SK-N-SH (cell line): ENCODE measurements at regions not wholly inside any gene's neighbourhood (a gene's known extent, or its start where the extent isn't known, plus 50 kb on each side); places are given as distances from the start of the nearest gene placed in this dataset.

Experiments used
- CTCF ChIA-PET: fragments of 300-600, 350-600 bp; formaldehyde crosslinking; extraction: SDS; loops from one replicate; lab custom pipeline; 2021; lab: Yijun Ruan, JAX
- POLR2A ChIA-PET: fragments of 350-600 bp; sonication (Branson Sonifier 250); formaldehyde crosslinking; extraction: SDS; loops from one replicate; lab custom pipeline; 2020; ENCODE audit warnings: antibody characterized with exemption, inconsistent platforms; lab: Yijun Ruan, JAX
- DNase-seq: peaks from one replicate; pipeline ENCODE4 v3.0.0; 2012
- H2AFZ ChIP-seq: fragments of 200-600 bp; sonication (generic); 2 replicates; pipeline ENCODE4 v1.8.1; 2016; ENCODE audit warnings: antibody characterized with exemption, mild to moderate bottlenecking, low read depth
- H3F3A ChIP-seq: fragments of 200-600 bp; sonication (generic); replicated peaks from 2 replicates; pipeline ENCODE3; 2016; ENCODE audit warnings: antibody characterized with exemption, mild to moderate bottlenecking; ENCODE audit not compliant: insufficient read depth
- H3K27ac ChIP-seq, 2 experiments: fragments of 200-500 bp in 1 of 2; fragments of 200-600 bp in 1 of 2; sonication (Bioruptor generic) in 1 of 2; sonication (generic), shearing (Covaris generic) in 1 of 2; 2 replicates each; pipeline versions ENCODE4 v1.5.1 to v1.6.1; 2014 to 2016; ENCODE audit warnings: low read depth in 2 of 2, inconsistent platforms in 1 of 2, low read length in 1 of 2, mild to moderate bottlenecking in 1 of 2, mixed read lengths in 1 of 2
- H3K27me3 ChIP-seq: fragments of 200-600 bp; sonication (generic), shearing (Covaris generic); 2 replicates; pipeline ENCODE4 v1.6.1; 2016; ENCODE audit warnings: mixed run types; ENCODE audit not compliant: insufficient read depth
- H3K36me3 ChIP-seq, 2 experiments: fragments of 200-500 bp in 1 of 2; fragments of 200-600 bp in 1 of 2; sonication (Bioruptor generic) in 1 of 2; sonication (generic) in 1 of 2; replicated peaks in 1 of 2; 2 replicates each; pipeline versions ENCODE3 to v1.5.1; 2014 to 2016; ENCODE audit warnings: low read length in 1 of 2, mild to moderate bottlenecking in 1 of 2; ENCODE audit not compliant: insufficient read depth in 2 of 2, control insufficient read depth in 1 of 2
- H3K4me1 ChIP-seq, 2 experiments: fragments of 200-500 bp in 1 of 2; fragments of 200-600 bp in 1 of 2; sonication (Bioruptor generic) in 1 of 2; sonication (generic), shearing (Covaris generic) in 1 of 2; 2 replicates each; pipeline versions ENCODE4 v1.5.1 to v1.6.1; 2014 to 2016; ENCODE audit warnings: low read depth in 1 of 2, low read length in 1 of 2, mixed run types in 1 of 2; ENCODE audit not compliant: insufficient read depth in 2 of 2, control insufficient read depth in 1 of 2
- H3K4me2 ChIP-seq: fragments of 200-600 bp; sonication (generic), shearing (Covaris generic); 2 replicates; pipeline ENCODE4 v1.6.1; 2017; ENCODE audit warnings: mixed run types
- H3K4me3 ChIP-seq, 2 experiments: fragments of 200-500 bp in 1 of 2; fragments of 200-600 bp in 1 of 2; sonication (Bioruptor generic) in 1 of 2; sonication (generic), shearing (Covaris generic) in 1 of 2; 2 replicates each; pipeline versions ENCODE4 v1.5.1 to v1.8.1; 2014 to 2016; ENCODE audit warnings: low read depth in 2 of 2, inconsistent platforms in 1 of 2, low read length in 1 of 2, mild to moderate bottlenecking in 1 of 2, mixed read lengths in 1 of 2, moderate library complexity in 1 of 2
- H3K79me2 ChIP-seq: fragments of 200-600 bp; sonication (generic); 2 replicates; pipeline ENCODE4 v1.8.1; 2017; ENCODE audit warnings: mild to moderate bottlenecking; ENCODE audit not compliant: insufficient read depth
- H3K9ac ChIP-seq: fragments of 200-600 bp; sonication (generic); 2 replicates; pipeline ENCODE4 v1.6.1; 2017; ENCODE audit warnings: mixed run types
- H3K9me2 ChIP-seq: fragments of 200-600 bp; sonication (generic); 2 replicates; pipeline ENCODE4 v1.6.1; 2017; ENCODE audit warnings: mixed run types
- H3K9me3 ChIP-seq: fragments of 200-600 bp; sonication (generic); 2 replicates; pipeline ENCODE4 v1.6.1; 2017; ENCODE audit warnings: mixed run types, mild to moderate bottlenecking, moderate library complexity
- H4K20me1 ChIP-seq: fragments of 200-600 bp; sonication (generic); 2 replicates; pipeline ENCODE4 v1.6.1; 2017; ENCODE audit warnings: mild to moderate bottlenecking, mixed run types; ENCODE audit not compliant: insufficient read depth
- CHD2 ChIP-seq: fragments of 150-350 bp; IDR thresholded peaks from 2 replicates; pipeline ENCODE4 v1.6.1; 2018; ENCODE audit warnings: low read length; ENCODE audit not compliant: partially characterized antibody
- FOXM1 ChIP-seq: IDR thresholded peaks from 2 replicates; pipeline ENCODE4 v1.4.0; 2012; ENCODE audit warnings: low read depth, mild to moderate bottlenecking
- MEF2A ChIP-seq: IDR thresholded peaks from 2 replicates; pipeline ENCODE4 v1.4.0; 2012; ENCODE audit warnings: low read depth, borderline replicate concordance
- MXI1 ChIP-seq: IDR thresholded peaks from 2 replicates; pipeline ENCODE4 v1.6.1; 2012; ENCODE audit warnings: mild to moderate bottlenecking, low read depth, low read length, improper control_type of control experiment
- NRF1 ChIP-seq: IDR thresholded peaks from 2 replicates; pipeline ENCODE4 v1.6.1; 2012; ENCODE audit warnings: low read depth, mild to moderate bottlenecking, low read length
- RXRA ChIP-seq: IDR thresholded peaks from 2 replicates; pipeline ENCODE4 v1.4.0; 2012; ENCODE audit warnings: low read depth, mild to moderate bottlenecking, borderline replicate concordance
- TCF12 ChIP-seq: IDR thresholded peaks from 2 replicates; pipeline ENCODE4 v1.4.0; 2012
- WGBS: methylation state at CpG from one replicate; pipeline ENCODE4 v1.1.6; 2017; ENCODE audit warnings: low lambda C conversion rate; 5-methylcytosine and 5-hydroxymethylcytosine counted together
- TF ChIP-seq, protein P1 (sequence below): fragments of 150-350 bp; IDR thresholded peaks from 2 replicates; pipeline ENCODE4 v1.6.1; 2016; ENCODE audit warnings: mild to moderate bottlenecking, low read depth, low read length

DNA sequence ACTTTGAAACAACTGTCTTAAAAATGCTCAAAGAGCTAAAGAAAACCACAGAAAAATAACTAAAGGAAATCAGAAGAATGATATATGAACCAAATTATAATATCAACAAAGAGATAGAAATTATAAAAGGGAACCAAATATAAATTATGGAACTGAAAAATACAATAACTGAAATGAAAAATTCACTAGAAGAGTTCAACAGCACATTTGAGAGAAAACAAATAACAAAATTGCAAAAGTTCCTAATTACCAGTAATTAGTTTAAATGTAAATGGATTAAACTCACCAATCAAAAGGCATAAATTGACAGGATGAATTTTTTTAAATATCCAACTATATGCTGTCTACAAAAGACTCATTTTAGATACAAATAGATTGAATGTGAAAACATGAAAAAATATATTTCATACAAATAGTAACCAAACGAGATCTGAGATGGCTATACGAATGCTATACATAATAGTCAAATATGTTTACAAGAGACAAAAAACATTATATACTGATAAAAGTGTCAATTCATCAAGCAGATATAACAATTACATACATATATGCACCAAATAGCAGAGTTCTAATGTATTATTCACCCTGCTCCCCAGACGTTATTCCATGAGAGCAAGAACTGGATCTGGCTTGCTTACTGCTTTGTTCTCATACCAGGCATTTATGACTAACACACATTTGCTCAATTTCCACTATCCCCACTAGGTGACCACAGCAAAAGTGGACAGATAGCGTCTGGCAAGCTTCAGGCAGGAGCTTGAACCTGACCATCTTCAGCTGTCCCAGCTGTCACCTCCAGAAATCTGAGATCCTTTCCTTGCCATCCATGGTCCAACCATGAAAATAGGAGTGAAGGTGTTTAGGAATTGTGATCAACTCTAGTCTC is 72.4 kb upstream of the SIRPA start:
- no peaks in the 10 kb centered on the region for H4K20me1 ChIP-seq
- peaks cover 0 to 5% of the 10 kb centered on the region in 2 experiments; a peak in 3 of 4 replicates for H3K4me1 ChIP-seq
- H3K27me3 ChIP-seq = no peaks in the 10 kb centered on the region
- no peak for TF ChIP-seq FOXM1
- no peak for TF ChIP-seq NRF1
- TF ChIP-seq MEF2A = no peak
- TF ChIP-seq, protein P1, sequence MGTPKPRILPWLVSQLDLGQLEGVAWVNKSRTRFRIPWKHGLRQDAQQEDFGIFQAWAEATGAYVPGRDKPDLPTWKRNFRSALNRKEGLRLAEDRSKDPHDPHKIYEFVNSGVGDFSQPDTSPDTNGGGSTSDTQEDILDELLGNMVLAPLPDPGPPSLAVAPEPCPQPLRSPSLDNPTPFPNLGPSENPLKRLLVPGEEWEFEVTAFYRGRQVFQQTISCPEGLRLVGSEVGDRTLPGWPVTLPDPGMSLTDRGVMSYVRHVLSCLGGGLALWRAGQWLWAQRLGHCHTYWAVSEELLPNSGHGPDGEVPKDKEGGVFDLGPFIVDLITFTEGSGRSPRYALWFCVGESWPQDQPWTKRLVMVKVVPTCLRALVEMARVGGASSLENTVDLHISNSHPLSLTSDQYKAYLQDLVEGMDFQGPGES = no peak
- TF ChIP-seq CHD2 = no peak
- no peak for TF ChIP-seq MXI1
- TF ChIP-seq RXRA = no peak
- H3K9me3 ChIP-seq = peaks cover 7% of the 10 kb centered on the region
- POLR2A ChIA-PET = no interaction called here
- whole genome bisulfite sequencing = 81% methylated on average over 4 of the region's 4 CpGs
- no peak overlapping the region for H2AFZ ChIP-seq
- no peaks in the 10 kb centered on the region for H3K9me2 ChIP-seq
- H3K36me3 ChIP-seq = no peaks in the 10 kb centered on the region
- DNase-seq = no peak
- H3K9ac ChIP-seq = no peak overlapping the region
- peaks cover 4% of the 10 kb centered on the region for H3F3A ChIP-seq
- no peaks in the 10 kb centered on the region for H3K79me2 ChIP-seq
- CTCF ChIA-PET = interaction anchor here (0.8 kb wide), 1 partner anchor 8 kb away, joined by 3 read pairs; no protein-coding TSS in a partner anchor
- no peak overlapping the region for H3K27ac ChIP-seq
- no peak overlapping the region for H3K4me2 ChIP-seq
- H3K4me3 ChIP-seq = no peak overlapping the region; a peak in 1 of 4 replicates

DNA sequence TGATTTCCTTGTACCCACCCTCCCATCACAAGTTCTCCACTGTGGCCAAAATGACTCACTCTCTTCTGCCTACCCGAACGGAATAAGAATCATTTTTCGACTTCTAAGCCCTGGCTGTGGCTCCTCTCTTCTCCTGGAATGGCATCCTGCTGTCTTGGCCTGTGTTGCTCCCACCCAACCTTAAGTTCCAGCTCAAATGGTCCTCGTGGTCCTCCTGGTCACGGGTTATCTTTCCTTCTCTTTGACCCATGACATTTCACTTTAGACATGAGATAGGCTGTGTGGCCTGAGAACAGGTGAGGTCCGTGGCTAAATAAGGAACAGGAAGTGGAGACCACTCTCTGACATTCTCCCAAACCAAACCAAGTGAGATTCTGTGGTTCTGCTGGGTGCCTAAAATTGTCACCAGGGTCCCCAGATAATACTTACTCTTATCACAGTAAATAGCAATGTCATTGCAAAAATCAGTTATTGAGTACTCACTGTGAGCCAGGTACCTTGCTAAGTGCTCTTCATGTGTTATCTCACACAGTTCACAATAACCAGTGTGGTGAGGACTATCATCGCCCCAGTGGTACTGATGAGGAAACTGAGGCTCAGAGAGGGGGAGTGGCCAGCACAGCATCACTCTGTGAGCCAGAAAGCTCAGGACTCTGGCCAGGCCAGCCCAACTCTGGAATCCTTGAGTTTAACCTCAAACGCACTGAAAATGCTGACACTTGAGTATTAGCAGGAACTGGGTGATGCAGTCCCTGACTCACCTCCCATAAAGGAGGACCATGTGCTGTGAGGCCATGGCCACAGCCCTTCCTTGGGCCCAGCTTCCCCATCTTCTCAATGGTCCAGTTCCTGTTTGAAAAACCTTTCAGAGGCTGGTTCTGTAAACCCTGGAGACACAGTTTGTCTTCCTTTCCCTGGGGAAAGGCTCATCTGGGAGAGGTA is 74.8 kb upstream of the SIRPA start:
- Histone ChIP-seq H3K4me3 (no peak overlapping the region), H3K79me2 (no peaks in the 10 kb centered on the region), H3F3A (peaks cover 24% of the 10 kb centered on the region), H3K27me3 (no peaks in the 10 kb centered on the region), H3K4me1 (peaks cover 4 to 25% of the 10 kb centered on the region in 2 experiments; a peak in 3 of 4 replicates), H3K36me3 (no peaks in the 10 kb centered on the region), H2AFZ (no peak overlapping the region), H3K4me2 (no peak overlapping the region), H3K9me3 (peaks cover 7% of the 10 kb centered on the region), H3K27ac (no peak overlapping the region), H3K9ac (no peak overlapping the region), H4K20me1 (no peaks in the 10 kb centered on the region), H3K9me2 (no peaks in the 10 kb centered on the region)
- 73% methylated on average over 8 of the region's 8 CpGs for WGBS
- CTCF ChIA-PET = interaction anchor here (1.0 to 1.1 kb wide), 3 partner anchors 13 to 55 kb away, joined by 3 to 5 read pairs (median 3); no protein-coding TSS in a partner anchor
- POLR2A ChIA-PET = no interaction called here
- no peak for DNase-seq
- TF ChIP-seq MXI1 (no peak), TCF12 (peak; percentile 30; the same call in 1 of the 2 replicates)
